GM12891 (cell line): ENCODE measurements at regions not wholly inside any gene's neighbourhood (a gene's known extent, or its start where the extent isn't known, plus 50 kb on each side); places are given as distances from the start of the nearest gene placed in this dataset.

Source experiments
- PAX5 ChIP-seq: IDR thresholded peaks from 2 replicates; pipeline ENCODE4 v1.6.1; 2011; ENCODE audit warnings: low read length, moderate library complexity, mild to moderate bottlenecking; ENCODE audit not compliant: insufficient read depth, severe bottlenecking
- POLR2A ChIP-seq: IDR thresholded peaks from 2 replicates; pipeline ENCODE4 v1.6.1; 2011; ENCODE audit warnings: low read depth, low read length, control low read depth
- POLR2AphosphoS5 ChIP-seq: IDR thresholded peaks from 2 replicates; pipeline ENCODE4 v1.6.1; 2011; ENCODE audit warnings: low read depth, low read length, control low read depth
- SPI1 ChIP-seq: IDR thresholded peaks from 2 replicates; pipeline ENCODE4 v1.6.1; 2011; ENCODE audit warnings: low read depth, low read length, control low read depth
- TAF1 ChIP-seq: IDR thresholded peaks from 2 replicates; pipeline ENCODE4 v1.6.1; 2011; ENCODE audit warnings: low read depth, low read length, control low read depth

- TF ChIP-seq POLR2A (no peak), TAF1 (no peak), POLR2AphosphoS5 (no peak), SPI1 (no peak), PAX5 (no peak)
These were observed 208.8 kb downstream of the ERCC6L2 start for GRCh38 chr9:96084331-96084734.
